ENCODE measurements at regions not wholly inside any gene's neighbourhood (a gene's known extent, or its start where the extent isn't known, plus 50 kb on each side); places are given as distances from the start of the nearest gene placed in this dataset.
"Not testable (repeated sequence)": the region's sequence is repeated elsewhere in the genome, so short reads cannot be mapped to it uniquely, and the experiment has no call there.

- TF ChIP-seq, protein P1, sequence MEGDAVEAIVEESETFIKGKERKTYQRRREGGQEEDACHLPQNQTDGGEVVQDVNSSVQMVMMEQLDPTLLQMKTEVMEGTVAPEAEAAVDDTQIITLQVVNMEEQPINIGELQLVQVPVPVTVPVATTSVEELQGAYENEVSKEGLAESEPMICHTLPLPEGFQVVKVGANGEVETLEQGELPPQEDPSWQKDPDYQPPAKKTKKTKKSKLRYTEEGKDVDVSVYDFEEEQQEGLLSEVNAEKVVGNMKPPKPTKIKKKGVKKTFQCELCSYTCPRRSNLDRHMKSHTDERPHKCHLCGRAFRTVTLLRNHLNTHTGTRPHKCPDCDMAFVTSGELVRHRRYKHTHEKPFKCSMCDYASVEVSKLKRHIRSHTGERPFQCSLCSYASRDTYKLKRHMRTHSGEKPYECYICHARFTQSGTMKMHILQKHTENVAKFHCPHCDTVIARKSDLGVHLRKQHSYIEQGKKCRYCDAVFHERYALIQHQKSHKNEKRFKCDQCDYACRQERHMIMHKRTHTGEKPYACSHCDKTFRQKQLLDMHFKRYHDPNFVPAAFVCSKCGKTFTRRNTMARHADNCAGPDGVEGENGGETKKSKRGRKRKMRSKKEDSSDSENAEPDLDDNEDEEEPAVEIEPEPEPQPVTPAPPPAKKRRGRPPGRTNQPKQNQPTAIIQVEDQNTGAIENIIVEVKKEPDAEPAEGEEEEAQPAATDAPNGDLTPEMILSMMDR (IDR thresholded peaks at IDR 0.05), result not testable (repeated sequence)
- not testable (repeated sequence) for TF ChIP-seq POLR2A (IDR thresholded peaks at IDR 0.05)
These were observed 79.1 kb downstream of the ARRDC3 start for GRCh38 chr5:91304015-91304414.
